IMR-90 (cell line): ENCODE measurements at regions not wholly inside any gene's neighbourhood (a gene's known extent, or its start where the extent isn't known, plus 50 kb on each side); places are given as distances from the start of the nearest gene placed in this dataset.

Experiments
- ATAC-seq: fragments of 200-7000 bp; cut with Tn5 transposase; 2 replicates; pipeline ENCODE4 v1.9.1; 2020; ENCODE audit warnings: low read depth, mild to moderate bottlenecking, moderate library complexity
- BruUV-seq: library from RNA; stranded (reverse); fragments of 400-500 nt; replicated peaks from 2 replicates; lab custom pipeline; 2021; lab: Mats Ljungman, UMichigan
- CTCF ChIA-PET: fragments of 300-600 bp; formaldehyde crosslinking; extraction: SDS; loops from one replicate; lab custom pipeline; 2021; ENCODE audit warnings: antibody characterized with exemption; lab: Yijun Ruan, JAX
- POLR2A ChIA-PET: fragments of 300-600 bp; sonication (Branson Sonifier 250); formaldehyde crosslinking; loops from one replicate; lab custom pipeline; 2022; ENCODE audit warnings: antibody characterized with exemption; ENCODE audit not compliant: unreplicated experiment; lab: Charles Lee
- DNase-seq: peaks from one replicate; pipeline ENCODE4 v3.0.0; 2013
- H2AFZ ChIP-seq: replicated peaks from 2 replicates; pipeline ENCODE3; 2013; ENCODE audit warnings: low read length, mild to moderate bottlenecking; ENCODE audit not compliant: poor library complexity
- H2AK5ac ChIP-seq: 2 replicates; pipeline ENCODE4 v1.6.1; 2013; ENCODE audit warnings: low read depth, low read length, inconsistent platforms
- H2AK9ac ChIP-seq: replicated peaks from 2 replicates; pipeline ENCODE3; 2013; ENCODE audit warnings: mild to moderate bottlenecking, low read depth, low read length, moderate library complexity; ENCODE audit not compliant: poor library complexity
- H2BK120ac ChIP-seq: 2 replicates; pipeline ENCODE4 v1.6.1; 2013; ENCODE audit warnings: low read depth, low read length, inconsistent platforms
- H2BK15ac ChIP-seq: 3 replicates; pipeline ENCODE4 v1.6.1; 2013; ENCODE audit warnings: low read depth, low read length, inconsistent platforms
- H2BK20ac ChIP-seq: 2 replicates; pipeline ENCODE4 v1.6.1; 2013; ENCODE audit warnings: low read depth, mild to moderate bottlenecking, inconsistent platforms, low read length, moderate library complexity
- H2BK5ac ChIP-seq: 2 replicates; pipeline ENCODE4 v1.6.1; 2013; ENCODE audit warnings: mild to moderate bottlenecking, low read depth, low read length, inconsistent platforms; ENCODE audit not compliant: poor library complexity, severe bottlenecking
- H3K14ac ChIP-seq: replicated peaks from 2 replicates; pipeline ENCODE4 v1.6.1; 2013; ENCODE audit warnings: low read depth, low read length, inconsistent platforms
- H3K18ac ChIP-seq: 2 replicates; pipeline ENCODE4 v1.6.1; 2013; ENCODE audit warnings: low read depth, low read length, control low read depth
- H3K23ac ChIP-seq: 2 replicates; pipeline ENCODE4 v1.6.1; 2013; ENCODE audit warnings: low read depth, low read length, inconsistent platforms
- H3K27ac ChIP-seq: 2 replicates; pipeline ENCODE4 v1.5.1; 2013; ENCODE audit warnings: mild to moderate bottlenecking, control low read depth, low read length; ENCODE audit not compliant: insufficient read depth
- H3K27me3 ChIP-seq: 2 replicates; pipeline ENCODE4 v1.6.1; 2013; ENCODE audit warnings: low read length; ENCODE audit not compliant: control insufficient read depth, insufficient read depth
- H3K36me3 ChIP-seq: 2 replicates; pipeline ENCODE4 v1.6.1; 2013; ENCODE audit warnings: low read length, mixed read lengths; ENCODE audit not compliant: control insufficient read depth, insufficient read depth
- H3K4ac ChIP-seq: 2 replicates; pipeline ENCODE4 v1.6.1; 2013; ENCODE audit warnings: low read depth, low read length, inconsistent platforms
- H3K4me1 ChIP-seq: 2 replicates; pipeline ENCODE4 v1.6.1; 2013; ENCODE audit warnings: low read length, mixed read lengths; ENCODE audit not compliant: control insufficient read depth, insufficient read depth
- H3K4me2 ChIP-seq: 2 replicates; pipeline ENCODE4 v1.6.1; 2013; ENCODE audit warnings: low read depth, mild to moderate bottlenecking, control low read depth, low read length, moderate library complexity
- H3K4me3 ChIP-seq: 2 replicates; pipeline ENCODE4 v1.5.1; 2013; ENCODE audit warnings: low read depth, mild to moderate bottlenecking, control low read depth, low read length, moderate library complexity; ENCODE audit not compliant: insufficient read depth
- H3K56ac ChIP-seq: 2 replicates; pipeline ENCODE4 v1.6.1; 2013; ENCODE audit warnings: low read length, inconsistent platforms; ENCODE audit not compliant: insufficient read depth; ENCODE audit errors: extremely low read depth
- H3K79me1 ChIP-seq, 2 experiments: 2 replicates each; pipeline ENCODE4 v1.6.1; 2013; ENCODE audit warnings: low read length in 2 of 2, inconsistent platforms in 1 of 2, low read depth in 1 of 2
- H3K9ac ChIP-seq: 2 replicates; pipeline ENCODE4 v1.6.1; 2013; ENCODE audit warnings: low read depth, low read length, control low read depth
- H3K9me1 ChIP-seq: 2 replicates; pipeline ENCODE4 v1.6.1; 2013; ENCODE audit warnings: low read length, inconsistent platforms; ENCODE audit not compliant: insufficient read depth
- H3K9me3 ChIP-seq: 2 replicates; pipeline ENCODE4 v1.6.1; 2013; ENCODE audit warnings: low read length; ENCODE audit not compliant: control insufficient read depth, insufficient read depth
- H4K20me1 ChIP-seq: 2 replicates; pipeline ENCODE4 v1.6.1; 2013; ENCODE audit warnings: low read length, inconsistent platforms; ENCODE audit not compliant: insufficient read depth
- H4K5ac ChIP-seq: 2 replicates; pipeline ENCODE4 v1.6.1; 2013; ENCODE audit warnings: mild to moderate bottlenecking, low read depth, low read length, control low read depth
- H4K8ac ChIP-seq, 2 experiments: 2 replicates each; pipeline ENCODE4 v1.6.1; 2013; ENCODE audit warnings: low read depth in 2 of 2, low read length in 2 of 2, control low read depth in 1 of 2, inconsistent platforms in 1 of 2
- H4K91ac ChIP-seq: 2 replicates; pipeline ENCODE4 v1.6.1; 2013; ENCODE audit warnings: low read depth, low read length, inconsistent platforms; ENCODE audit not compliant: insufficient read depth
- BHLHE40 ChIP-seq: fragments of 150-350 bp; IDR thresholded peaks from 2 replicates; pipeline ENCODE4 v1.6.1; 2016; ENCODE audit warnings: mild to moderate bottlenecking, low read depth, low read length
- CEBPB ChIP-seq: IDR thresholded peaks from 2 replicates; pipeline ENCODE4 v1.6.1; 2012; ENCODE audit warnings: low read depth, low read length, improper control_type of control experiment
- CHD1 ChIP-seq: IDR thresholded peaks from 2 replicates; pipeline ENCODE4 v1.6.1; 2012; ENCODE audit warnings: low read depth, low read length, improper control_type of control experiment
- CTCF ChIP-seq: conservative IDR thresholded peaks from 2 replicates; pipeline ENCODE4 v1.5.1; 2012; ENCODE audit warnings: mild to moderate bottlenecking, low read depth, low read length, improper control_type of control experiment
- ELK1 ChIP-seq: fragments of 150-350 bp; IDR thresholded peaks from 2 replicates; pipeline ENCODE4 v1.6.1; 2016; ENCODE audit warnings: low read depth, mild to moderate bottlenecking, low read length, moderate library complexity, borderline replicate concordance
- MAFK ChIP-seq: IDR thresholded peaks from 2 replicates; pipeline ENCODE4 v1.6.1; 2012; ENCODE audit warnings: low read depth, low read length, improper control_type of control experiment
- MAZ ChIP-seq: IDR thresholded peaks from 2 replicates; pipeline ENCODE4 v1.6.1; 2012; ENCODE audit warnings: low read depth, mild to moderate bottlenecking, low read length, improper control_type of control experiment, moderate library complexity, borderline replicate concordance
- MXI1 ChIP-seq: IDR thresholded peaks from 2 replicates; pipeline ENCODE4 v1.6.1; 2012; ENCODE audit warnings: low read depth, mild to moderate bottlenecking, low read length, moderate library complexity, borderline replicate concordance
- NFE2L2 ChIP-seq: fragments of 150-350 bp; IDR thresholded peaks from 2 replicates; pipeline ENCODE4 v1.6.1; 2016; ENCODE audit warnings: low read depth, mild to moderate bottlenecking, low read length
- RAD21 ChIP-seq: IDR thresholded peaks from 2 replicates; pipeline ENCODE4 v1.6.1; 2012; ENCODE audit warnings: low read length, improper control_type of control experiment
- RFX5 ChIP-seq: IDR thresholded peaks from 2 replicates; pipeline ENCODE4 v1.8.0; 2012; ENCODE audit warnings: low read depth, mild to moderate bottlenecking, low read length, moderate library complexity
- USF2 ChIP-seq: fragments of 150-350 bp; IDR thresholded peaks from 2 replicates; pipeline ENCODE4 v1.6.1; 2017; ENCODE audit warnings: mild to moderate bottlenecking, antibody characterized with exemption, low read length, low read depth
- dilution Hi-C: fragments of 300-500 bp; cut with HindIII; formaldehyde crosslinking; loops from one replicate; pipeline ENCODE4 v1.14.3; 2018; ENCODE audit warnings: low sequenced_read_pairs; ENCODE audit not compliant: unreplicated experiment
- in situ Hi-C: fragments of 300-500 bp; cut with MboI; formaldehyde crosslinking; loops from 3 replicates; pipeline ENCODE4 v1.14.3; 2019; ENCODE audit warnings: low sequenced_read_pairs, inconsistent platforms, mixed read lengths
- intact Hi-C: fragments of 100-400 bp; cut with micrococcal nuclease; formaldehyde crosslinking; loops from 2 replicates; pipeline ENCODE4 v1.10.0; 2022

GRCh38 chrX:120739300-120739699 lies 109.4 kb upstream of the C1GALT1C1 start:
- CTCF ChIA-PET = no interaction called here
- Histone ChIP-seq H2AFZ (no peak overlapping the region), H4K5ac (no peak overlapping the region), H3K4me3 (no peak overlapping the region), H2AK5ac (no peak overlapping the region), H3K4me1 (no peaks in the 10 kb centered on the region), H3K4me2 (no peak overlapping the region), H4K91ac (no peak overlapping the region), H3K9me3 (no peaks in the 10 kb centered on the region), H3K79me1 (no peaks in the 10 kb centered on the region), H3K18ac (no peak overlapping the region), H3K4ac (no peak overlapping the region), H3K36me3 (no peaks in the 10 kb centered on the region), H4K20me1 (no peaks in the 10 kb centered on the region), H3K23ac (no peak overlapping the region), H3K14ac (no peak overlapping the region), H3K27me3 (no peaks in the 10 kb centered on the region), H2BK120ac (no peak overlapping the region), H2BK5ac (no peak overlapping the region), H3K9me1 (no peaks in the 10 kb centered on the region), H2AK9ac (no peak overlapping the region), H3K56ac (no peak overlapping the region), H4K8ac (no peak overlapping the region), H2BK20ac (no peak overlapping the region), H3K9ac (no peak overlapping the region), H3K27ac (no peak overlapping the region), H2BK15ac (no peak overlapping the region)
- POLR2A ChIA-PET = no interaction called here
- no TSS peak for BruUV-seq
- intact Hi-C loops (no loop called here), in situ Hi-C loops (no loop called here), dilution Hi-C loops (no loop called here)
- ATAC-seq = no peak
- TF ChIP-seq USF2 = no peak
- no peak for TF ChIP-seq MXI1
- TF ChIP-seq CEBPB = no peak
- TF ChIP-seq RAD21 = no peak
- TF ChIP-seq NFE2L2 = no peak
- TF ChIP-seq BHLHE40 = no peak
- TF ChIP-seq ELK1 = no peak
- TF ChIP-seq MAZ = no peak
- no peak for TF ChIP-seq CHD1
- TF ChIP-seq MAFK = no peak
- TF ChIP-seq RFX5 = no peak
- no peak for TF ChIP-seq CTCF
- DNase-seq = no peak
